ENCODE measurements at regions not wholly inside any gene's neighbourhood (a gene's known extent, or its start where the extent isn't known, plus 50 kb on each side); places are given as distances from the start of the nearest gene placed in this dataset.
A peak's percentile ranks its signal among the peaks of the same experiment; 100 is the strongest.

DNA sequence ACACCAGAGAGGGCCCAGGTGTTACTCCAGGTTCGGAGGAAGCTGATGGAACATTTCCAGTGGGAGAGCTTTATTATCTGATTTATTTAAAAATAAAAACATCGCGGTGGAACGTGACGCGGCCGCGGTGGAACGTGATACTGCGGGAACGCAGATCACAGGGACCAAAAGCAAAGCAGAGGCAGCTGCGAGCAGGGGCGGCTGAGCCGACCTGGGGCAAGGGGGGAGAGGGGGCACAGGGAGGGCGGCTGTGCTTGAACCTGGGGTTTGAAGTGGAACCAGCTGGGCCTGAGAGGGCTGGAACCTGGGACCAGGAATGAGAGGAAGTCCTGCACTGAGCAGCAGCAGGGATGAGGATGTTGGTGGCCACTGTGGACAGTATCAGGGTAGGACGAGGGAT, 583.5 kb upstream of the SALL3 start:
- no peak for DNase-seq

GRCh38 chr18:78396756-78397155, 582.9 kb upstream of the SALL3 start:
- no peak for DNase-seq

DNA sequence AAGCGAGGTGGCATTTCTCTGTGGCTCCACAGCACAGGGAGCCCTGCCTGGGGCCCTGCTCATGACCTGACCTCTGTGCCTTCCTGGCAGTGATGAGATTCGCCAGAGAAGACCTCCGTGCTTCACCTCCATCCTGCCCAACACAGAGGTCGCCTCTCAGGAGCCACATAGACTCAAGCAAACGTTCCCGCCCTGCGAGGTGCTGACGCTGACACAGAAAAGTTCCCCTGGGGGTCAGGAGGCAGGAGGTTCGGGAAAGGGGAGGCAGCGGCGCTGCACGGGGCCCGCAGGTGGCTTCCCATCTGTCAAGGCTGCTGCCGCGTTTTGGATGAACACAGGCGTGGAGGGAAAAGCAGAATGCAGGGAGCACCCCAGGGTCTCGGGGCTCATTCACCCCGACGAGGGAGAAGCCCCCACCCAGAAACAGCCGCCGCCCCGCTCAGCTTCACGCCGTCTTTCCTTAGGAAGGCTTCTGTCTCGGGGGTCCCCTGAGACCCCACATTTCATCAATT, 579.6 kb upstream of the SALL3 start:
- DNase-seq, result no peak

- no peak for DNase-seq
Observed at GRCh38 chr18:78402440-78402839, 577.2 kb upstream of the SALL3 start.

GRCh38 chr18:78402966-78403365, 576.7 kb upstream of the SALL3 start:
- no peak for DNase-seq

DNA sequence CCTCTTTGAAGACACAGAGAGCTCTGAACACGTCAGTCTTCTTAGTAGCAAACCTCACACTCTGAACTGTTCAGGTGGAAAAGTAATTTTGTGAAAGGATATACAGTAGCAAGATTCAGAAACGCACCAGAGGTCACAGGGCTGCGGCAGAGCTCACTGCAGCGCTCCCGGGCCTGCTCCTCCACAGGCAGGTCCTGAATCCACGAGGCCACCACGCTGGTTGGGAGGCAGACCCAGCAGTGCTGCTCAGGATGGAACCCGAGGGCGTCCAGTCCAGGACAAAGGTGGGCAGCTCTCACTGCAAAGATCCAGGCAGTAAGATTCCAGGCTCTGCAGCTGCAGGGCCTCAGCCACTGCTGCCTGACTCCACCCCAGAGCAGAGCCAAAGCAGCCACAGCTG, 576.2 kb upstream of the SALL3 start:
- no peak for DNase-seq

GRCh38 chr18:78405763-78406162, 573.9 kb upstream of the SALL3 start:
- DNase-seq, result no peak

GRCh38 chr18:78406743-78407465, 572.7 kb upstream of the SALL3 start:
- peak; percentile 71 for DNase-seq

GRCh38 chr18:78407466-78407844, 572.2 kb upstream of the SALL3 start:
- DNase-seq, result peak; percentile 76

- no peak for DNase-seq
Observed at GRCh38 chr18:78408623-78409022, 571.0 kb upstream of the SALL3 start.

GRCh38 chr18:78410094-78410786, 569.4 kb upstream of the SALL3 start:
- DNase-seq, result no peak

DNA sequence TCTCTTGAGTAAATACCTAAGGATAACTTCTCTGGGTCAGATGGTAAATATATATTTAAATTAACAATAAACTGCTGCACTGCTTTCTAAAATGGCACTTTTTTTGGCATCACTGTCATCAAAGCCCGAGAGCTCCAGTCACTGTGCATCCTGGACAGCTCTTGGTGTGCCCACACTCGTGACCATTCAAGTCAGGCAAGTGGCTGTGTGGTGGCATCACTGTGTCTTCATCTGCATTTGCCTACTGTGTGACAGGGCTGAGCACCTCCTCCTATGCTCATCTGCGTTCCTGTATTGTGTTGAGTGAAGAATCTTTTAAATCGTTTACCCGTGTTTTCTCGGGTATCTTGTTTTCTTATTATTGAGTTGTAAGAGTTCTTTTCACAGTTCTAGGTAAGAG, 568.1 kb upstream of the SALL3 start:
- no peak for DNase-seq

DNA sequence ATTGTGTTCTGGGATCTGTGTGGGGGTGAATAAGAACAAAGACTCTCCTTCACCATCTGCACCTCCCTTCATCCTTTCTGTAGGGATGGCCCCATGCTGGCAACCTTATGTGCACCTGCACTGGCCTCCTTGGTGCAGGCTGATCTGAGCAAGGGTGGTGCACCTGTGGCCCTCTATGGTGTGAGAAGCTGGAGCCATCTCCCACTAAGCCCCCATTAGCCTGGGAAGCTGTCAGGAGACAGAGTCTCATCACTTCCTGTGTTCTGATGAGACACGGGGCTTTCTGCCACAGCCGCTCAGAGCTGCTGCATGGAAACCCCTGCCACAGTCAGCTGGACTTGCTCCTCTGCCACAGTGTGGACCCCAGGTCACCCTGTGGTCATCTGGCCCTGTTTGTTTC, 565.3 kb upstream of the SALL3 start:
- DNase-seq, result no peak

GRCh38 chr18:78416853-78417252, 562.8 kb upstream of the SALL3 start:
- DNase-seq, result no peak

GRCh38 chr18:78418379-78418778, 561.2 kb upstream of the SALL3 start:
- no peak for DNase-seq

DNA sequence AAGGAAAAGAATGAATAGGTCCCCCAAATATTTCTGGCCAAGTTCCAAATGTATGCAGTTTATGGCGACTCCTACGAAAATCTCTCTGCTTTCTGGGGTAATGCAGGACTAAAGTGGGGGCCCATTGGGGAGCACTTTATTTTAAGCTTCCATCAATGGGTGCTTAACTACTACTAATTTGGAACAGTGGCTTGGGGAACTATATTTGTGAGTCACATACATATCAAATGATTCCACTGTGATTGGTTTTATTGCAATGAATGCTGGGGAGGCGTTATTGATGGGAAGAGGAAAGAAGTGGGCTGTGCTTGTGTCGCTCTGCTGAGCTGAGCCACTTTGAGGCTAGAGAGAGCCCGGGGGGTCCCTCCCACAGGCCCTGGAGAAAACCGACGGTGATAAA, 560.4 kb upstream of the SALL3 start:
- no peak for DNase-seq

- DNase-seq, result no peak
Observed at GRCh38 chr18:78420116-78420515, 559.5 kb upstream of the SALL3 start.

GRCh38 chr18:78421392-78421791, 558.2 kb upstream of the SALL3 start:
- no peak for DNase-seq

DNA sequence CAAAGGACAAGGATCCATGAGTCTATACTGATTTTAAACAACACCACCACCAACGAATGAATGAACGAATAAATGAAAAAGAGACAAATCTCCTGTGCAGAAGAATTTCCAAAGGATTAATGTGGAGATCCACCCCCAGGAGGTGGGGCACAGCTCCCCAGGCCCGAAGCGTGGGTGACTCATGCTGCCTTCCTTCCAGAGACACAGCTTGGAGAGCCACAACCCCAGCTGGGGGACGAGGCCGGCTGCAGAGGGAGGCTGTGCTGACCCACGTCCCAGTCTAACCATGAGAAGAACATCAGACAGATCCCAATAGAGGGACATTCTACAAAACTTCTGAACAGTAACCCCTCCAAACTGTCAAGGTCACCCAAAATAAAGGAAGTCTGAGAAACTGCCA, 557.3 kb upstream of the SALL3 start:
- DNase-seq, result no peak

DNA sequence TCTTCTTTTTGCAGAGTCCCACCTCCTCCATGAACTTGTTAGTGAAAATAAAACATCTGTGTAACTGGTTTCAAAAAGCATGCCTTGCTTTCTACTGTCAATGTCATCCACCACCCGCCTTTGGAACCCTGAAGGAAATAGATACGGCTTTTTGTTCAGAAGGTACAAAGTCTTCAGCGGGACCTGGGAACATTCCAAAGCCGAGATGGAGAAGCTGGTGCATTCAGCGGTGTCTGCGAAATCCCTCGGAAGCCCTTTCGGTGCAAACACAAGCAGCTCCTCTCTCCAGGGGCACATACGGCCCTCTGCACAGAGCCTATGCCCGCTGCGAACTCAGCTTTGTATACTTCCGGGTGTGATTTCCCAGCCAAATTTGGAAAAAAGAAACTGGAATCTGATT, 555.8 kb upstream of the SALL3 start:
- no peak for DNase-seq

GRCh38 chr18:78424403-78425018, 555.1 kb upstream of the SALL3 start:
- DNase-seq, result no peak

DNA sequence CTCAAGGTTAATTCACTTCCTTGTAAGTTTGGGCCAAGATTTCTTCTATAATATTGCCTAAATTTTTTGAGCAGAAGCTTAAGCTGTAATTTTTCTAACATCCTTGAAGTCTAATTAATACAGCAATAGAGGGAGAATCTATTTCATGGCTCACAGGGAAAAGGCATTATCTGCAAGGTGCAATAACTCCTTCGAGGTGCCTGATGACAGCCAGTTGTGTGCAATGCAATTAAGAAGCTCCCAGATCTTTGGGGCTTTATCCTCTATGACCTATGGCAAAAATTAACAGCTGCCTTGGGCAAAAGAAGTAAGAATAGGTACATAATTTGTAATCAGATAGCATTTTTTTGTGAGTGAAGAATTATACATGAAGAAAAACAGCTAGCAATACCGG, 554.6 kb upstream of the SALL3 start:
- no peak for DNase-seq

GRCh38 chr18:78427081-78427480, 552.5 kb upstream of the SALL3 start:
- no peak for DNase-seq
